MM.1S (cell line): ENCODE measurements at regions not wholly inside any gene's neighbourhood (a gene's known extent, or its start where the extent isn't known, plus 50 kb on each side); places are given as distances from the start of the nearest gene placed in this dataset.

ENCODE experiments used
- DNase-seq: peaks from one replicate; pipeline ENCODE4 v3.0.0-alpha.2; 2015
- H2AFZ ChIP-seq: fragments of 300-600 bp; sonication (generic); 2 replicates; pipeline ENCODE4 v1.6.0; 2016; ENCODE audit warnings: antibody characterized with exemption, low read length
- H3F3A ChIP-seq: fragments of 300-600 bp; sonication (generic); 2 replicates; pipeline ENCODE4 v1.6.1; 2016; ENCODE audit warnings: mild to moderate bottlenecking, antibody characterized with exemption, low read length, moderate library complexity, mixed read lengths; ENCODE audit not compliant: insufficient read depth
- H3K27ac ChIP-seq: fragments of 300-600 bp; sonication (generic); 2 replicates; pipeline ENCODE4 v1.5.1; 2016; ENCODE audit warnings: mild to moderate bottlenecking, low read length
- H3K27me3 ChIP-seq: fragments of 300-600 bp; sonication (generic); replicated peaks from 2 replicates; pipeline ENCODE4 v1.6.0; 2016; ENCODE audit warnings: low read length; ENCODE audit not compliant: insufficient read depth
- H3K36me3 ChIP-seq: fragments of 300-600 bp; sonication (generic); replicated peaks from 2 replicates; pipeline ENCODE4 v1.6.1; 2016; ENCODE audit warnings: mild to moderate bottlenecking, low read length, mixed read lengths; ENCODE audit not compliant: insufficient read depth
- H3K4me1 ChIP-seq: fragments of 300-600 bp; sonication (generic); 2 replicates; pipeline ENCODE4 v1.6.1; 2016; ENCODE audit warnings: low read length, mixed read lengths
- H3K4me2 ChIP-seq: fragments of 300-600 bp; sonication (generic); 2 replicates; pipeline ENCODE4 v1.6.0; 2016; ENCODE audit warnings: low read depth, low read length
- H3K4me3 ChIP-seq: fragments of 300-600 bp; sonication (generic); 2 replicates; pipeline ENCODE4 v1.5.1; 2016; ENCODE audit warnings: low read length, mixed read lengths
- H3K79me2 ChIP-seq: fragments of 300-600 bp; sonication (generic); 2 replicates; pipeline ENCODE4 v1.6.1; 2016; ENCODE audit warnings: mixed run types, low read length, mixed read lengths
- H3K9ac ChIP-seq: fragments of 300-600 bp; sonication (generic); 2 replicates; pipeline ENCODE4 v1.6.1; 2016; ENCODE audit warnings: low read length, mixed read lengths
- H3K9me2 ChIP-seq: fragments of 300-600 bp; sonication (generic); replicated peaks from 2 replicates; pipeline ENCODE4 v1.6.1; 2016; ENCODE audit warnings: mild to moderate bottlenecking, low read length, mixed read lengths; ENCODE audit not compliant: insufficient read depth
- H3K9me3 ChIP-seq: fragments of 300-600 bp; sonication (generic); replicated peaks from 2 replicates; pipeline ENCODE4 v1.6.1; 2016; ENCODE audit warnings: mild to moderate bottlenecking, low read length, mixed read lengths; ENCODE audit not compliant: insufficient read depth
- H4K20me1 ChIP-seq: fragments of 300-600 bp; sonication (generic); 2 replicates; pipeline ENCODE4 v1.6.1; 2016; ENCODE audit warnings: mild to moderate bottlenecking, low read length, moderate library complexity, mixed read lengths; ENCODE audit not compliant: insufficient read depth
- EZH2 ChIP-seq: fragments of 300-600 bp; sonication (generic); optimal IDR thresholded peaks from 2 replicates; pipeline ENCODE3; 2017; ENCODE audit warnings: low read depth, mild to moderate bottlenecking, antibody characterized with exemption, low read length, mixed read lengths
- EZH2phosphoT487 ChIP-seq: fragments of 300-600 bp; sonication (generic); IDR thresholded peaks from 2 replicates; pipeline ENCODE4 v1.6.1; 2018; ENCODE audit warnings: antibody characterized with exemption, low read length
- TF ChIP-seq, protein P1 (sequence below): fragments of 300-600 bp; sonication (generic); IDR thresholded peaks from 2 replicates; pipeline ENCODE4 v1.5.1; 2016; ENCODE audit warnings: antibody characterized with exemption, low read length, mixed read lengths

DNA sequence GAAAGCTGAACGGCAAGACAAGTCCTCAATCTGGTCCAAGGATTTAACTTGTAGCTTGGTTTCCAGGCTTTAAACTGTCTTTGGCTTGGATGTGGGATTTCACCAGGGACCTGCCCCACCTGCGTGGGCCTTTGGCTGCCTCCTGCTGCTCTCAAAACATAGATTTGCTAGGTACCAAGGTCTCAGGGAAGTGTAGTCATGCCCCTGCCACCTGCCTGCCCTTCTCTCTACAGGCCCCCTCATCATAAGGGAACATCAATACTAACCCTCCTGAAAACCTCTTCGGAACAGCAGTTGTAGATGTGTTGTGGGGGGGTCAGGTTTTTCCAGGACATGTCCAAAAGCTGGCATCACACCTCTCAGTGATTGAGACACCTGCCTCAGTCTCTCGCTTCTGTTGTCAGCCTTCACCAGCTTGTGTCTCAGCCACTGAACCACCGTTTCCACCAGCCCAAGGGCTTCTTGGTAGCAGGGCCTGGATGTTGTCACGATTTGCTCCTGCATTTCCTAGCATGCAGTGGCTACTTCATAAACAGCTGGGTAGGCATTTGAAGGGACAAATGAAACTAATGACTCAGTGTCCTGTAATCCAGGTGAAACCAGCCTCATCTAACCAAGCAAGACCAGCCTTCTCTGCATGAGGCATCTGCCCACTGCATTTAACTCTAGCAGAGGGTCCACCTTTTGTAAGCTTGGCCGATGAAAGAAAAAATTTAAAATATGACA lies 141.6 kb upstream of the THBS2 start:
- Histone ChIP-seq H3K4me2 (no peak overlapping the region), H3K4me3 (no peak overlapping the region), H3K9me3 (no peaks in the 10 kb centered on the region), H3K27me3 (no peaks in the 10 kb centered on the region), H3K9me2 (no peaks in the 10 kb centered on the region), H3K36me3 (no peaks in the 10 kb centered on the region), H3K9ac (no peak overlapping the region), H2AFZ (no peak overlapping the region), H3K79me2 (no peaks in the 10 kb centered on the region), H4K20me1 (no peaks in the 10 kb centered on the region), H3K27ac (no peak overlapping the region), H3K4me1 (no peaks in the 10 kb centered on the region; the same call in 1 of the 2 replicates), H3F3A (no peaks in the 10 kb centered on the region)
- no peak for TF ChIP-seq EZH2phosphoT487
- no peak for DNase-seq

DNA sequence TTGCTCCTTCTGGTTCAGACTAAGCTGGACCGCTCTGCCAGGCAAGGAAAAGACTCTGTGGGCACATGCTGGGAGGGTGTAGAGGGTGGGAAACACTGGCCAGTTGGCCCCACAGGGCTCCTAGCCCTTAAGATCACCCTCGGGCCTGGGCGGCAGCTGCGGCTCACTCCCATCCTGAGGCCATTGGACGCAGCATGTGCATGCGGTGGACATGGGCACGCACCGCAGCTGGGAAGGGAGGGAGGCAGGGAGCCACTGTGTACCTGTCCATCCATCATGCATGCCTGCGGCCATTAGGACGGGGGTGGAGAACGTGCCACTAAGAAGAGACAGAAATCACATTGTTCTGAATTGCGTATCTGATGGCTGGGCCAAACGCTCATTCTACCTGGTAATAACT lies 140.1 kb upstream of the THBS2 start:
- Histone ChIP-seq H3K4me1 (no peaks in the 10 kb centered on the region; the same call in 1 of the 2 replicates), H3K79me2 (no peaks in the 10 kb centered on the region), H3K9me2 (no peaks in the 10 kb centered on the region), H3K9me3 (no peaks in the 10 kb centered on the region), H3K4me3 (no peak overlapping the region), H3F3A (no peaks in the 10 kb centered on the region), H3K27me3 (no peaks in the 10 kb centered on the region), H3K4me2 (no peak overlapping the region), H3K27ac (no peak overlapping the region), H2AFZ (no peak overlapping the region), H4K20me1 (no peaks in the 10 kb centered on the region), H3K9ac (no peak overlapping the region), H3K36me3 (no peaks in the 10 kb centered on the region)
- no peak for DNase-seq
- TF ChIP-seq, protein P1, sequence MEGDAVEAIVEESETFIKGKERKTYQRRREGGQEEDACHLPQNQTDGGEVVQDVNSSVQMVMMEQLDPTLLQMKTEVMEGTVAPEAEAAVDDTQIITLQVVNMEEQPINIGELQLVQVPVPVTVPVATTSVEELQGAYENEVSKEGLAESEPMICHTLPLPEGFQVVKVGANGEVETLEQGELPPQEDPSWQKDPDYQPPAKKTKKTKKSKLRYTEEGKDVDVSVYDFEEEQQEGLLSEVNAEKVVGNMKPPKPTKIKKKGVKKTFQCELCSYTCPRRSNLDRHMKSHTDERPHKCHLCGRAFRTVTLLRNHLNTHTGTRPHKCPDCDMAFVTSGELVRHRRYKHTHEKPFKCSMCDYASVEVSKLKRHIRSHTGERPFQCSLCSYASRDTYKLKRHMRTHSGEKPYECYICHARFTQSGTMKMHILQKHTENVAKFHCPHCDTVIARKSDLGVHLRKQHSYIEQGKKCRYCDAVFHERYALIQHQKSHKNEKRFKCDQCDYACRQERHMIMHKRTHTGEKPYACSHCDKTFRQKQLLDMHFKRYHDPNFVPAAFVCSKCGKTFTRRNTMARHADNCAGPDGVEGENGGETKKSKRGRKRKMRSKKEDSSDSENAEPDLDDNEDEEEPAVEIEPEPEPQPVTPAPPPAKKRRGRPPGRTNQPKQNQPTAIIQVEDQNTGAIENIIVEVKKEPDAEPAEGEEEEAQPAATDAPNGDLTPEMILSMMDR: no peak
- TF ChIP-seq EZH2 (no peak), EZH2phosphoT487 (no peak)

DNA sequence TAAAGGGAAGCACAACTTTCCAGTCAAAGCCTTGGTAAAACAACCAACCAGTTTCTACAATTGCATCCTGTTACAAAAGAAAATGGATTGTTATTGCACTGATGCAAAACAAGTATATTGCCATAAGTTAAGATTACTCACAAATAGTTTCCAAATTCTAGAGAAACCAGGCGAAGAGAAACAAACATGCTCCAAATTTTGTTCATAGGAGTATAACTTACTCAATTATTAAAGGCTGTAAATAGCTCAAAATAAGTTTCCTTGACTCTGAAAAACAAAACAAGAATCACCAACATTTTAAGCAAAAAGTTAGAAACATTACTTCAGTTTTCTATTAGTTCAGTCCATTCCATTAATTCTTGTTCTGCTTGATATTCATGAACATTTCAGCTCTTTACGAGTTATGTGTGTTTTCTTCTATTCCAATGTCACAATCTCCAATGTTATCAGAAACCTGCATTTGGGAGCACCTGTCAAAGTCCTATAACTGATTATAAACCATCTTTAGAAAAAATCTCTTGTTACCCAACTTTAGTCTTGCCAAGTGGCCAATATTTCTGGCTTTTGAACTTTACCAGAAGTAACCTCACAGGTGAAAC lies 137.9 kb upstream of the THBS2 start:
- no peak overlapping the region for H3K27ac ChIP-seq
- no peaks in the 10 kb centered on the region for H3K9me3 ChIP-seq

More for the DNA sequence above, 137.9 kb upstream of the THBS2 start:
- Histone ChIP-seq H3K9ac (no peak overlapping the region), H4K20me1 (no peaks in the 10 kb centered on the region), H3K27me3 (no peaks in the 10 kb centered on the region), H3K4me3 (no peak overlapping the region), H3K4me1 (no peaks in the 10 kb centered on the region; the same call in 1 of the 2 replicates), H3K36me3 (no peaks in the 10 kb centered on the region), H3K4me2 (no peak overlapping the region), H3K79me2 (no peaks in the 10 kb centered on the region), H3K9me2 (no peaks in the 10 kb centered on the region), H2AFZ (no peak overlapping the region), H3F3A (no peaks in the 10 kb centered on the region)
- peak; percentile 34 for DNase-seq
- TF ChIP-seq EZH2phosphoT487 (no peak), EZH2 (no peak)
- TF ChIP-seq, protein P1: no peak
